H1 (cell line): ENCODE measurements at regions not wholly inside any gene's neighbourhood (a gene's known extent, or its start where the extent isn't known, plus 50 kb on each side); places are given as distances from the start of the nearest gene placed in this dataset.

Experiments
- CTCF ChIA-PET: fragments of 300-600 bp; sonication (Branson Sonifier 250); formaldehyde crosslinking; loops from one replicate; lab custom pipeline; 2021; ENCODE audit not compliant: partially characterized antibody; lab: Charles Lee
- POLR2A ChIA-PET: fragments of 300-600 bp; sonication (Branson Sonifier 250); formaldehyde crosslinking; loops from one replicate; lab custom pipeline; 2021; ENCODE audit warnings: inconsistent platforms; ENCODE audit not compliant: partially characterized antibody; lab: Charles Lee
- DNase-seq, 2 experiments: peaks; one replicate each; pipeline versions ENCODE4 v3.0.0 to v3.0.0-alpha.2; 2010 to 2022; ENCODE audit warnings: low spot score in 2 of 2, low read depth in 1 of 2, mixed read lengths in 1 of 2
- FAIRE-seq: peaks from 2 replicates; lab custom pipeline; 2011; peaks lifted over from hg19 to GRCh38; lab: Jason Lieb, UNC
- H2AFZ ChIP-seq: 2 replicates; pipeline ENCODE4 v1.8.1; 2012; ENCODE audit warnings: low read length, inconsistent platforms
- H2AK5ac ChIP-seq: 2 replicates; pipeline ENCODE4 v1.6.1; 2013; ENCODE audit warnings: low read depth, low read length
- H2BK120ac ChIP-seq: replicated peaks from 2 replicates; pipeline ENCODE3; 2013; ENCODE audit warnings: low read depth, low read length, inconsistent platforms
- H2BK12ac ChIP-seq: 2 replicates; pipeline ENCODE4 v1.6.1; 2013; ENCODE audit warnings: low read depth, low read length
- H2BK15ac ChIP-seq: 2 replicates; pipeline ENCODE4 v1.6.1; 2013; ENCODE audit warnings: low read length
- H2BK20ac ChIP-seq: 2 replicates; pipeline ENCODE4 v1.6.1; 2013; ENCODE audit warnings: low read length
- H2BK5ac ChIP-seq: 2 replicates; pipeline ENCODE4 v1.6.1; 2013; ENCODE audit warnings: low read depth, low read length
- H3K14ac ChIP-seq: 2 replicates; pipeline ENCODE4 v1.6.1; 2013; ENCODE audit warnings: inconsistent platforms; ENCODE audit not compliant: insufficient read length
- H3K18ac ChIP-seq: 2 replicates; pipeline ENCODE4 v1.6.1; 2013; ENCODE audit warnings: low read length; ENCODE audit errors: extremely low read depth
- H3K23ac ChIP-seq: 2 replicates; pipeline ENCODE4 v1.6.1; 2013; ENCODE audit warnings: inconsistent platforms; ENCODE audit not compliant: insufficient read length
- H3K23me2 ChIP-seq: 2 replicates; pipeline ENCODE4 v1.6.1; 2013; ENCODE audit warnings: low read depth, low read length
- H3K27ac ChIP-seq: 2 replicates; pipeline ENCODE4 v1.6.1; 2011; ENCODE audit warnings: low read depth, low read length, inconsistent platforms
- H3K27me3 ChIP-seq, 4 experiments: replicated peaks in 1 of 4; 1 replicate in 1 of 4; 2 replicates in 3 of 4; pipeline versions ENCODE4 v1.6.1 to v1.8.1; 2011 to 2013; ENCODE audit warnings: low read length in 3 of 4, mild to moderate bottlenecking in 3 of 4, inconsistent platforms in 2 of 4, mixed read lengths in 2 of 4, moderate library complexity in 1 of 4; ENCODE audit not compliant: control insufficient read depth in 3 of 4, insufficient read depth in 3 of 4; ENCODE audit errors: extremely low read depth in 1 of 4
- H3K36me3 ChIP-seq, 4 experiments: 2 replicates each; pipeline versions ENCODE4 v1.6.1 to v1.8.1; 2011 to 2013; ENCODE audit warnings: mild to moderate bottlenecking in 4 of 4, low read length in 3 of 4, moderate library complexity in 2 of 4, control low read depth in 1 of 4, inconsistent platforms in 1 of 4; ENCODE audit not compliant: insufficient read depth in 4 of 4, control insufficient read depth in 2 of 4
- H3K4ac ChIP-seq: replicated peaks from 2 replicates; pipeline ENCODE3; 2013; ENCODE audit warnings: low read length, low read depth, mixed read lengths, inconsistent platforms; ENCODE audit not compliant: insufficient read length
- H3K4me1 ChIP-seq, 4 experiments: replicated peaks in 1 of 4; 1 replicate in 1 of 4; 2 replicates in 3 of 4; pipeline versions ENCODE4 v1.6.1 to v1.8.1; 2011 to 2013; ENCODE audit warnings: low read length in 3 of 4, inconsistent platforms in 2 of 4, mixed read lengths in 1 of 4; ENCODE audit not compliant: insufficient read depth in 4 of 4, control insufficient read depth in 3 of 4
- H3K4me2 ChIP-seq, 2 experiments: 2 replicates each; pipeline versions ENCODE4 v1.6.1 to v1.8.1; 2011 to 2013; ENCODE audit warnings: low read depth in 2 of 2, low read length in 2 of 2, control low read depth in 1 of 2, inconsistent platforms in 1 of 2, mild to moderate bottlenecking in 1 of 2; ENCODE audit not compliant: insufficient read depth in 1 of 2
- H3K4me3 ChIP-seq, 4 experiments: fragments of 200-600, 300-600 bp in 1 of 4; sonication (generic), shearing (Covaris generic), sonication (Bioruptor Twin) in 1 of 4; 2 replicates each; pipeline versions ENCODE4 v1.5.1 to v1.8.1; 2011 to 2016; ENCODE audit warnings: low read length in 4 of 4, low read depth in 3 of 4, control low read depth in 2 of 4, inconsistent platforms in 2 of 4, mild to moderate bottlenecking in 2 of 4, mixed read lengths in 1 of 4, moderate library complexity in 1 of 4; ENCODE audit not compliant: insufficient read depth in 2 of 4; ENCODE audit errors: extremely low read depth in 1 of 4
- H3K56ac ChIP-seq: replicated peaks from 2 replicates; pipeline ENCODE3; 2013; ENCODE audit warnings: low read depth, mild to moderate bottlenecking, mixed read lengths, low read length, inconsistent platforms; ENCODE audit not compliant: insufficient read length
- H3K79me1 ChIP-seq: 2 replicates; pipeline ENCODE4 v1.6.1; 2013; ENCODE audit warnings: low read depth, low read length, control low read depth
- H3K79me2 ChIP-seq, 2 experiments: 2 replicates each; pipeline versions ENCODE4 v1.6.1 to v1.8.1; 2012 to 2013; ENCODE audit warnings: low read length in 2 of 2, mild to moderate bottlenecking in 2 of 2, inconsistent platforms in 1 of 2; ENCODE audit not compliant: insufficient read depth in 2 of 2, control insufficient read depth in 1 of 2
- H3K9ac ChIP-seq, 4 experiments: replicated peaks in 1 of 4; 1 replicate in 1 of 4; 2 replicates in 3 of 4; pipeline versions ENCODE4 v1.6.1 to v1.8.1; 2011 to 2013; ENCODE audit warnings: low read depth in 3 of 4, low read length in 3 of 4, control low read depth in 2 of 4, mild to moderate bottlenecking in 2 of 4, moderate library complexity in 2 of 4, inconsistent platforms in 1 of 4; ENCODE audit errors: extremely low read depth in 1 of 4
- H3K9me3 ChIP-seq, 2 experiments: 2 replicates each; pipeline versions ENCODE4 v1.6.1 to v1.8.1; 2012 to 2013; ENCODE audit warnings: mild to moderate bottlenecking in 2 of 2, moderate library complexity in 2 of 2, control low read depth in 1 of 2, inconsistent platforms in 1 of 2, low read depth in 1 of 2, low read length in 1 of 2, mixed read lengths in 1 of 2; ENCODE audit not compliant: insufficient read depth in 2 of 2
- H4K20me1 ChIP-seq, 2 experiments: replicated peaks in 1 of 2; 2 replicates each; pipeline versions ENCODE3 to v1.8.1; 2011 to 2013; ENCODE audit warnings: inconsistent platforms in 2 of 2, low read length in 2 of 2, mild to moderate bottlenecking in 1 of 2; ENCODE audit not compliant: insufficient read depth in 2 of 2, control insufficient read depth in 1 of 2
- H4K5ac ChIP-seq: 2 replicates; pipeline ENCODE4 v1.6.1; 2013; ENCODE audit warnings: low read length, low read depth, mixed read lengths, inconsistent platforms; ENCODE audit not compliant: insufficient read length
- H4K8ac ChIP-seq: 2 replicates; pipeline ENCODE4 v1.8.0; 2013; ENCODE audit warnings: mild to moderate bottlenecking, moderate library complexity, low read length, inconsistent platforms; ENCODE audit not compliant: insufficient read depth; ENCODE audit errors: extremely low read depth
- H4K91ac ChIP-seq: replicated peaks from 2 replicates; pipeline ENCODE3; 2013; ENCODE audit warnings: low read length, mixed read lengths, inconsistent platforms; ENCODE audit not compliant: insufficient read length
- BACH1 ChIP-seq: IDR thresholded peaks from 2 replicates; pipeline ENCODE4 v1.6.1; 2012; ENCODE audit warnings: low read length, improper control_type of control experiment
- BCL11A ChIP-seq, 2 experiments: IDR thresholded peaks; one replicate each; pipeline ENCODE4 v1.6.1; 2011; ENCODE audit warnings: low read depth in 2 of 2, low read length in 2 of 2, mild to moderate bottlenecking in 2 of 2
- CHD1 ChIP-seq: IDR thresholded peaks from 2 replicates; pipeline ENCODE4 v1.6.1; 2012; ENCODE audit warnings: low read depth, low read length, improper control_type of control experiment
- CTBP2 ChIP-seq: IDR thresholded peaks from 2 replicates; pipeline ENCODE4 v1.7.0; 2011; ENCODE audit warnings: borderline replicate concordance, mild to moderate bottlenecking, moderate library complexity, mixed read lengths, low read length; ENCODE audit not compliant: insufficient read depth, insufficient read length
- EP300 ChIP-seq, 2 experiments: IDR thresholded peaks; 1 replicate in 1 of 2; 2 replicates in 1 of 2; pipeline ENCODE4 v1.6.1; 2011 to 2012; ENCODE audit warnings: low read depth in 2 of 2, low read length in 2 of 2, mild to moderate bottlenecking in 2 of 2, borderline replicate concordance in 1 of 2, inconsistent platforms in 1 of 2, moderate library complexity in 1 of 2
- GABPA ChIP-seq: IDR thresholded peaks from 2 replicates; pipeline ENCODE4 v1.6.1; 2011; ENCODE audit warnings: mild to moderate bottlenecking, low read length, moderate library complexity, borderline replicate concordance; ENCODE audit not compliant: insufficient read depth
- MAFK ChIP-seq: IDR thresholded peaks from 2 replicates; pipeline ENCODE4 v1.6.1; 2012; ENCODE audit warnings: low read depth, mild to moderate bottlenecking, improper control_type of control experiment, low read length
- NRF1 ChIP-seq: IDR thresholded peaks from 2 replicates; pipeline ENCODE4 v1.6.1; 2011; ENCODE audit warnings: mild to moderate bottlenecking, low read depth, low read length, improper control_type of control experiment
- POLR2AphosphoS5 ChIP-seq: IDR thresholded peaks from 2 replicates; pipeline ENCODE4 v1.6.1; 2011; ENCODE audit warnings: low read depth, low read length
- POU5F1 ChIP-seq: IDR thresholded peaks from 2 replicates; pipeline ENCODE4 v1.6.1; 2011; ENCODE audit warnings: low read depth, mild to moderate bottlenecking, low read length, moderate library complexity
- RBBP5 ChIP-seq: IDR thresholded peaks from 2 replicates; pipeline ENCODE4 v1.7.1; 2012; ENCODE audit warnings: low read depth, mild to moderate bottlenecking, inconsistent platforms, low read length, moderate library complexity, borderline replicate concordance
- SIRT6 ChIP-seq: IDR thresholded peaks from one replicate; pipeline ENCODE4 v1.7.1; 2012; ENCODE audit warnings: low read length, inconsistent platforms
- WGBS, 2 experiments: shearing (Covaris generic) in 1 of 2; methylation state at CpG; one replicate each; pipeline versions ENCODE4 v1.1.6 to v1.1.7; 2013 to 2015; ENCODE audit warnings: low lambda C conversion rate in 2 of 2, mixed read lengths in 2 of 2, inconsistent platforms in 1 of 2, low coverage in 1 of 2, missing lambda C conversion rate in 1 of 2; ENCODE audit not compliant: insufficient replicate concordance in 2 of 2, insufficient coverage in 1 of 2, insufficient read length in 1 of 2; ENCODE audit errors: extremely low coverage in 1 of 2, missing lambda C conversion rate in 1 of 2; 5-methylcytosine and 5-hydroxymethylcytosine counted together
- TF ChIP-seq, protein P1 (sequence below): IDR thresholded peaks from 2 replicates; pipeline ENCODE4 v1.6.1; 2011; ENCODE audit warnings: low read length, improper control_type of control experiment
- TF ChIP-seq, protein P2 (sequence below): IDR thresholded peaks from 2 replicates; pipeline ENCODE4 v1.6.1; 2011; ENCODE audit warnings: low read depth, mild to moderate bottlenecking, low read length; ENCODE audit not compliant: insufficient read depth

DNA sequence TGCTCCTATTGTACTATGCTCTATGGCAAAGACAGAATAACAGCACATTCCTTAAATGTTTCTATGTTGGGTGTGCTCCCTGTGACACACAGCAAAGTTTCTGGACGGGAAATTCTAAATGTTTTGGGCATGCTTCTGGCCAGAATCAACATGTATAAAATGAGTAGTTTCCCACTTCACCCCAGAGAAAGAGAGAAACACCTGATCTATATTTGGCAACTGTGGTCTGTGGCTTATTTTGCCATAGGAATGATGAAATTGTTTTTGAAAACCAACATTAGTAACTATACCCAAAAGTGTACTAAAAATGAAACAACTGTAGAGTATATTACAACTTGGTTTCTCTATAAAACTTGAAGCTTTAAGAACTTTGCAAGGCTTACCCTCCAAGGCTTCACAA is 89.1 kb downstream of the RAD51AP2 start:
- Histone ChIP-seq H3K4ac (no peak overlapping the region), H3K9ac (no peak overlapping the region), H2BK20ac (no peak overlapping the region), H2BK5ac (no peak overlapping the region), H2BK120ac (no peak overlapping the region), H2AFZ (no peak overlapping the region), H4K91ac (no peak overlapping the region), H3K27ac (no peak overlapping the region), H3K4me3 (no peak overlapping the region), H3K9me3 (no peaks in the 10 kb centered on the region), H3K4me1 (no peaks in the 10 kb centered on the region), H4K8ac (no peak overlapping the region), H3K79me1 (no peaks in the 10 kb centered on the region), H3K18ac (no peak overlapping the region), H3K23ac (no peak overlapping the region), H3K56ac (no peak overlapping the region), H3K4me2 (no peak overlapping the region), H3K23me2 (no peaks in the 10 kb centered on the region), H4K5ac (no peak overlapping the region), H3K36me3 (no peaks in the 10 kb centered on the region), H2BK15ac (no peak overlapping the region), H2BK12ac (no peak overlapping the region), H4K20me1 (no peaks in the 10 kb centered on the region), H3K14ac (no peak overlapping the region), H2AK5ac (no peak overlapping the region), H3K27me3 (no peaks in the 10 kb centered on the region), H3K79me2 (no peaks in the 10 kb centered on the region)
- ChIA-PET POLR2A (no interaction called here), CTCF (no interaction called here)
- DNase-seq (no peak), FAIRE-seq (no peak)
- 90% methylated on average over 1 of the region's 1 CpG; no CpG with 5 or more reads in 1 of the 2 experiments for WGBS, 2 experiments
- TF ChIP-seq, protein P1, sequence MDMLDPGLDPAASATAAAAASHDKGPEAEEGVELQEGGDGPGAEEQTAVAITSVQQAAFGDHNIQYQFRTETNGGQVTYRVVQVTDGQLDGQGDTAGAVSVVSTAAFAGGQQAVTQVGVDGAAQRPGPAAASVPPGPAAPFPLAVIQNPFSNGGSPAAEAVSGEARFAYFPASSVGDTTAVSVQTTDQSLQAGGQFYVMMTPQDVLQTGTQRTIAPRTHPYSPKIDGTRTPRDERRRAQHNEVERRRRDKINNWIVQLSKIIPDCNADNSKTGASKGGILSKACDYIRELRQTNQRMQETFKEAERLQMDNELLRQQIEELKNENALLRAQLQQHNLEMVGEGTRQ, result no peak
- TF ChIP-seq CTBP2 (no peak), MAFK (no peak), RBBP5 (no peak), BACH1 (no peak), CHD1 (no peak), POLR2AphosphoS5 (no peak), POU5F1 (no peak), BCL11A (IDR thresholded peaks at IDR 0.05; ENCODE audit: low read depth in 2 of 2, low read length in 2 of 2) (no peak), NRF1 (no peak), EP300 (IDR thresholded peaks at IDR 0.05; ENCODE audit: borderline replicate concordance in 1 of 2, low read depth in 2 of 2, low read length in 2 of 2) (no peak), SIRT6 (no peak), GABPA (no peak)
- TF ChIP-seq, protein P2, sequence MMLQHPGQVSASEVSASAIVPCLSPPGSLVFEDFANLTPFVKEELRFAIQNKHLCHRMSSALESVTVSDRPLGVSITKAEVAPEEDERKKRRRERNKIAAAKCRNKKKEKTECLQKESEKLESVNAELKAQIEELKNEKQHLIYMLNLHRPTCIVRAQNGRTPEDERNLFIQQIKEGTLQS, result no peak
